CD4-positive, alpha-beta T cell (primary cell): ENCODE measurements at regions not wholly inside any gene's neighbourhood (a gene's known extent, or its start where the extent isn't known, plus 50 kb on each side); places are given as distances from the start of the nearest gene placed in this dataset.

Source experiments
- ATAC-seq: fragments of 200-7000 bp; cut with Tn5 transposase; one replicate; pipeline ENCODE4 v1.10.0; 2022; ENCODE audit warnings: mild to moderate bottlenecking; ENCODE audit not compliant: poor library complexity
- CTCF ChIA-PET: fragments of 350-600 bp; sonication (Branson Sonifier 250); formaldehyde crosslinking; loops from one replicate; lab custom pipeline; 2021; ENCODE audit warnings: antibody characterized with exemption, inconsistent platforms; lab: Charles Lee
- POLR2A ChIA-PET: fragments of 350-600 bp; sonication (Branson Sonifier 250); formaldehyde crosslinking; loops from one replicate; lab custom pipeline; 2021; ENCODE audit warnings: antibody characterized with exemption, inconsistent platforms; lab: Charles Lee
- DNase-seq, 14 experiments: peaks; one replicate each; pipeline ENCODE4 v3.0.0-alpha.2; 2013 to 2020; ENCODE audit warnings: mixed read lengths in 2 of 14
- H3K27ac ChIP-seq, 2 donors: one replicate each; pipeline versions ENCODE4 v1.5.1 to v1.7.0; 2013; ENCODE audit warnings: low read length in 2 of 2, low read depth in 1 of 2, mild to moderate bottlenecking in 1 of 2
- H3K27me3 ChIP-seq, 2 experiments: 1 replicate in 1 of 2; 2 replicates in 1 of 2; pipeline versions ENCODE4 v1.6.1 to v1.7.0; 2013; ENCODE audit warnings: low read length in 2 of 2, control low read depth in 1 of 2, mild to moderate bottlenecking in 1 of 2, moderate library complexity in 1 of 2; ENCODE audit not compliant: insufficient read depth in 2 of 2, control insufficient read depth in 1 of 2
- H3K36me3 ChIP-seq: one replicate; pipeline ENCODE4 v1.6.1; 2013; ENCODE audit warnings: low read length, control low read depth; ENCODE audit not compliant: insufficient read depth
- H3K4me1 ChIP-seq: one replicate; pipeline ENCODE4 v1.6.1; 2013; ENCODE audit warnings: low read length, control low read depth; ENCODE audit not compliant: insufficient read depth
- H3K4me3 ChIP-seq: one replicate; pipeline ENCODE4 v1.5.1; 2013; ENCODE audit warnings: mild to moderate bottlenecking, low read length, moderate library complexity
- H3K9me3 ChIP-seq, 2 experiments: 1 replicate in 1 of 2; 2 replicates in 1 of 2; pipeline versions ENCODE4 v1.6.1 to v1.7.0; 2013; ENCODE audit warnings: low read length in 2 of 2, mild to moderate bottlenecking in 2 of 2, control low read depth in 1 of 2, moderate library complexity in 1 of 2; ENCODE audit not compliant: control insufficient read depth in 1 of 2, insufficient read depth in 1 of 2
- H3K27ac Mint-ChIP-seq: one replicate; pipeline ENCODE4 v1.8.0; 2020; ENCODE audit warnings: mixed read lengths
- H3K27me3 Mint-ChIP-seq: one replicate; pipeline ENCODE4 v1.8.0; 2021; ENCODE audit warnings: mixed read lengths
- H3K36me3 Mint-ChIP-seq: one replicate; pipeline ENCODE4 v1.8.0; 2021; ENCODE audit warnings: low read depth, mixed read lengths
- H3K4me1 Mint-ChIP-seq: one replicate; pipeline ENCODE4 v1.8.0; 2021; ENCODE audit warnings: low read depth, mixed read lengths
- H3K4me3 Mint-ChIP-seq: one replicate; pipeline ENCODE4 v1.8.0; 2020; ENCODE audit warnings: mild to moderate bottlenecking, mixed read lengths
- H3K9me3 Mint-ChIP-seq: one replicate; pipeline ENCODE4 v1.8.0; 2020; ENCODE audit warnings: mixed read lengths
- intact Hi-C, 2 experiments: fragments of 100-400 bp; cut with DNase I in 1 of 2; cut with micrococcal nuclease in 1 of 2; formaldehyde crosslinking; loops; one replicate each; pipeline versions ENCODE4 v1.15.1 to v1.9.0; 2023 to 2025; cut with DNase I, micrococcal nuclease
- TF ChIP-seq, protein P1 (sequence below): fragments of 200-600 bp; IDR thresholded peaks from one replicate; pipeline ENCODE4 v1.8.0; 2022; ENCODE audit warnings: antibody characterized with exemption, mild to moderate bottlenecking

DNA sequence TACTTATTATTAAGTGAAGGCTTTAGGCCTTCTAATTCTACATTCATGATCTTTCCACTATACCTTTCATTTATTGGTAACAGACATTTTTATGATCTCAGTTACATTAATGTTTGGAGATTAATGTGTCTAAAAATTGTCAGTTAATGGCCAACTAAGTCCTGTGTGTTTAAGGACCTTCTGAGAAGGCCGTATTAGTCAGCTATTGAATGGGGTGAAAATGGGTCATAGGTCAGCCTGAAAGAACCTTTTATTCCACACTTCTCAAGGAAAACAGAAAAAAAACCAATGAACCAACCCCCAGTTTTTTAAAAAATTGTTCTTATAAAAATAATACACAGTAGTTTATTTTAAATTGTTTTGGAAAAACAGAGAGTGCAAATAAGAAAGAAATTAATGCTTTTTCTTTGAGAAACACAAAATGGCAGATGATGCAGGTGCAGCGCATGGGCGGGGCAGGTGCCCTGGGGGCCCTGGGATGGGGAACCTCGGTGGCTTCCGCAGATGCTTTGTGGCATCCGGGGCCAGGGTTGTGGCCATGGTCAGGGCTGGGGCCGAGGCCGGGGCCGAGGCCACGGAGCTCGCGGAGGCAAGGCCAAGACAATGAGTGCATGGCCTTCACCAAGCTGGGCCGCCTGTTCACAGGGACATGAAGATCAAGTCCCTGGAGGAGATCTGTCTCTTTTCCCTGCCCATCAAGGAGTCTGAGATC, 141.9 kb downstream of the SPATA31D1 start:
- ChIA-PET POLR2A (no interaction called here), CTCF (interaction anchor here (0.7 kb wide), 1 partner anchor 21 kb away, joined by 4 read pairs; no protein-coding TSS in a partner anchor)
- Mint-ChIP-seq H3K27me3 (no peaks in the 10 kb centered on the region), H3K27ac (no peak overlapping the region), H3K4me3 (no peak overlapping the region), H3K4me1 (no peaks in the 10 kb centered on the region), H3K36me3 (no peaks in the 10 kb centered on the region), H3K9me3 (peaks cover 4% of the 10 kb centered on the region)
- no peaks in the 10 kb centered on the region for H3K27me3 ChIP-seq
- TF ChIP-seq, protein P1, sequence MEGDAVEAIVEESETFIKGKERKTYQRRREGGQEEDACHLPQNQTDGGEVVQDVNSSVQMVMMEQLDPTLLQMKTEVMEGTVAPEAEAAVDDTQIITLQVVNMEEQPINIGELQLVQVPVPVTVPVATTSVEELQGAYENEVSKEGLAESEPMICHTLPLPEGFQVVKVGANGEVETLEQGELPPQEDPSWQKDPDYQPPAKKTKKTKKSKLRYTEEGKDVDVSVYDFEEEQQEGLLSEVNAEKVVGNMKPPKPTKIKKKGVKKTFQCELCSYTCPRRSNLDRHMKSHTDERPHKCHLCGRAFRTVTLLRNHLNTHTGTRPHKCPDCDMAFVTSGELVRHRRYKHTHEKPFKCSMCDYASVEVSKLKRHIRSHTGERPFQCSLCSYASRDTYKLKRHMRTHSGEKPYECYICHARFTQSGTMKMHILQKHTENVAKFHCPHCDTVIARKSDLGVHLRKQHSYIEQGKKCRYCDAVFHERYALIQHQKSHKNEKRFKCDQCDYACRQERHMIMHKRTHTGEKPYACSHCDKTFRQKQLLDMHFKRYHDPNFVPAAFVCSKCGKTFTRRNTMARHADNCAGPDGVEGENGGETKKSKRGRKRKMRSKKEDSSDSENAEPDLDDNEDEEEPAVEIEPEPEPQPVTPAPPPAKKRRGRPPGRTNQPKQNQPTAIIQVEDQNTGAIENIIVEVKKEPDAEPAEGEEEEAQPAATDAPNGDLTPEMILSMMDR = no peak
- ATAC-seq (no peak), DNase-seq (no peak)
- H3K36me3 ChIP-seq = no peaks in the 10 kb centered on the region
- H3K9me3 ChIP-seq = peaks cover 0 to 9% of the 10 kb centered on the region in 2 experiments
- no peak overlapping the region for H3K4me3 ChIP-seq
- intact Hi-C loops = no loop called here
- H3K4me1 ChIP-seq = no peaks in the 10 kb centered on the region
- no peak overlapping the region for H3K27ac ChIP-seq

DNA sequence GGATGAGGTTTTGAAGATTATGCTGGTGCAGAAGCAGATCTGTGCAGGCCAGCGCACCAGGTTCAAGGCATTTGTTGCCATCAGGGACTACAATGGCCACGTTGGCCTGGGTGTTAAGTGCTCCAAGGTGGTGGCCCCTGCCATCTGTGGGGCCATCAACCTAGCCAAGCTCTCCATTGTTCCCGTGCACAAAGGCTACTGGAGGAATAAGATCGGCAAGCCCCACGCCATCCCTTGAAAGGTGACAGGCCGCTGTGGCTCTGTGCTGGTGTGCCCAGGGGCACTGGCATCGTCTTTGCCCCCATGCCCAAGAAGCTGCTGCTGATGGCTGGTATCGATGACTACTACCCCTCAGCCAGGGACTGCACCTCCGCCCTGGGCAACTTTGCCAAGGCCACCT, 142.5 kb downstream of the SPATA31D1 start:
- Histone ChIP-seq H3K9me3 (peaks cover 0 to 9% of the 10 kb centered on the region in 2 experiments), H3K27me3 (no peaks in the 10 kb centered on the region), H3K4me3 (no peak overlapping the region), H3K27ac (no peak overlapping the region), H3K36me3 (no peaks in the 10 kb centered on the region), H3K4me1 (no peaks in the 10 kb centered on the region)
- no peaks in the 10 kb centered on the region for H3K4me1 Mint-ChIP-seq
- ChIA-PET CTCF (no interaction called here), POLR2A (no interaction called here)
- H3K4me3 Mint-ChIP-seq = no peak overlapping the region
- H3K36me3 Mint-ChIP-seq = no peaks in the 10 kb centered on the region
- H3K9me3 Mint-ChIP-seq = peaks cover 9% of the 10 kb centered on the region
- intact Hi-C loops = no loop called here
- TF ChIP-seq, protein P1 = no peak
- no peaks in the 10 kb centered on the region for H3K27me3 Mint-ChIP-seq
- no peak overlapping the region for H3K27ac Mint-ChIP-seq
- no peak for ATAC-seq
- no peak for DNase-seq

DNA sequence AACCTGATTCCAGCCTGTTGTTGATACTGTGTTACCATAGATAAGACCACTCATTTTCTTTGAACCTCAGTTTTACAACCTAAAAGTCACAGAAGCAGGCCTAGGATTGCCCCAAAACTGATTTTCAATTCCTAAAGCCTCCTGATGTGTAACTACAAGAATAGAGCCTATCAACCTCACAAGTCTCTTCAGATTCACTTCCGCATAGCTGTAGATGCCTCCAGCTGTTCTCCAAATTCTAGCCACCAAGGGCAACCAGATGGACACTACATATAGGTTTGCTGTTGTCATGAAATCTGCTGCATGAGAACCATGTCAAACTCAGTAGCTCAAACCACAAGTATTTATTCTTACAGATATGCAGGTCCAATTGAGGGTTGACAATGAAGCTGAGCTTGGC, 143.5 kb downstream of the SPATA31D1 start:
- no peak overlapping the region for H3K27ac ChIP-seq
- H3K27me3 ChIP-seq = no peaks in the 10 kb centered on the region
- Mint-ChIP-seq H3K4me1 (no peaks in the 10 kb centered on the region), H3K36me3 (no peaks in the 10 kb centered on the region), H3K27ac (no peak overlapping the region), H3K9me3 (peaks cover 9% of the 10 kb centered on the region), H3K4me3 (no peak overlapping the region), H3K27me3 (no peaks in the 10 kb centered on the region)
- H3K4me1 ChIP-seq = no peaks in the 10 kb centered on the region
- peaks cover 0 to 9% of the 10 kb centered on the region in 2 experiments for H3K9me3 ChIP-seq
- ChIA-PET POLR2A (no interaction called here), CTCF (interaction anchor here (0.6 kb wide), 1 partner anchor 686 kb away, joined by 3 read pairs; no protein-coding TSS in a partner anchor)
- no peaks in the 10 kb centered on the region for H3K36me3 ChIP-seq
- H3K4me3 ChIP-seq = no peak overlapping the region
- TF ChIP-seq, protein P1 = no peak
- no peak for ATAC-seq
- no peak for DNase-seq
- intact Hi-C loops = no loop called here
